Lower leg skin (tissue), 4 donors: ENCODE measurements at regions not wholly inside any gene's neighbourhood (a gene's known extent, or its start where the extent isn't known, plus 50 kb on each side); places are given as distances from the start of the nearest gene placed in this dataset.
A peak's percentile ranks its signal among the peaks of the same experiment; 100 is the strongest.

ENCODE experiments used
- DNase-seq, 2 donors: peaks; one replicate each; pipeline ENCODE4 v3.0.0-alpha.2; 2019; ENCODE audit warnings: low spot score in 2 of 2
- H3K4me3 ChIP-seq: fragments of 200-600 bp; sonication (generic); 2 replicates; pipeline ENCODE4 v1.5.1; 2017; ENCODE audit warnings: mild to moderate bottlenecking, low read depth; ENCODE audit not compliant: poor library complexity, severe bottlenecking
- POLR2A ChIP-seq, 2 donors: fragments of 450-650 bp; IDR thresholded peaks; one replicate each; pipeline ENCODE4 v1.6.1; 2016 to 2017; ENCODE audit warnings: antibody characterized with exemption in 2 of 2, mild to moderate bottlenecking in 1 of 2, moderate library complexity in 1 of 2
- WGBS, 2 donors: methylation state at CpG; one replicate each; pipeline ENCODE4 v1.1.5; 2018; 5-methylcytosine and 5-hydroxymethylcytosine counted together
- intact Hi-C: fragments of 100-400 bp; cut with DNase I; formaldehyde crosslinking; loops from one replicate; pipeline ENCODE4 v1.15.0; 2023; ENCODE audit warnings: low total_unique reads
- TF ChIP-seq, protein P1 (sequence below), 3 donors: fragments of 450-650 bp; IDR thresholded peaks; one replicate each; pipeline ENCODE4 v1.5.1; 2016; ENCODE audit warnings: antibody characterized with exemption in 3 of 3, mild to moderate bottlenecking in 3 of 3, moderate library complexity in 2 of 3

DNA sequence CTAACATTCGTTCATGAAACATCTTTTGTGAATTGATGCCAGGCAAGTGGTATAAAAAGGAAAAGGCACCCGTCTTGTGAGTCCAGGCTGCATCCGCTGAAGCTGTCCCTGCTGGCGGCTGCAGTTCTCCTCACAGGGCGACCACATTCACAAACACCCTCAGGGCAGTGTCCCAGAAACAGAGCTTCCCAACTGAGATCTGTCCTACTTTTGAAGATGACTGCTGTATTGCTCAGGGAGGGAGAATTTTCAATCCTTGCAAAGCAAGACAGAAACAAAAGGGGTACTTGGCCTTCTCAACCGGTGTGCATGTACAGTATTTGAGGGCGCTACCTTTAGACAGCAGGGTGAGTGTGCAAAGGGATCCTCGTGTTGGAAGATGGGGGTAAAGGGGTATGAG lies 316.1 kb downstream of the GADD45G start:
- TF ChIP-seq, protein P1, sequence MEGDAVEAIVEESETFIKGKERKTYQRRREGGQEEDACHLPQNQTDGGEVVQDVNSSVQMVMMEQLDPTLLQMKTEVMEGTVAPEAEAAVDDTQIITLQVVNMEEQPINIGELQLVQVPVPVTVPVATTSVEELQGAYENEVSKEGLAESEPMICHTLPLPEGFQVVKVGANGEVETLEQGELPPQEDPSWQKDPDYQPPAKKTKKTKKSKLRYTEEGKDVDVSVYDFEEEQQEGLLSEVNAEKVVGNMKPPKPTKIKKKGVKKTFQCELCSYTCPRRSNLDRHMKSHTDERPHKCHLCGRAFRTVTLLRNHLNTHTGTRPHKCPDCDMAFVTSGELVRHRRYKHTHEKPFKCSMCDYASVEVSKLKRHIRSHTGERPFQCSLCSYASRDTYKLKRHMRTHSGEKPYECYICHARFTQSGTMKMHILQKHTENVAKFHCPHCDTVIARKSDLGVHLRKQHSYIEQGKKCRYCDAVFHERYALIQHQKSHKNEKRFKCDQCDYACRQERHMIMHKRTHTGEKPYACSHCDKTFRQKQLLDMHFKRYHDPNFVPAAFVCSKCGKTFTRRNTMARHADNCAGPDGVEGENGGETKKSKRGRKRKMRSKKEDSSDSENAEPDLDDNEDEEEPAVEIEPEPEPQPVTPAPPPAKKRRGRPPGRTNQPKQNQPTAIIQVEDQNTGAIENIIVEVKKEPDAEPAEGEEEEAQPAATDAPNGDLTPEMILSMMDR (IDR thresholded peaks at IDR 0.05), result no peak
- no peak for TF ChIP-seq POLR2A (IDR thresholded peaks at IDR 0.05)
- WGBS, 2 donors, result 85 to 90% methylated on average over 8 of the region's 8 CpGs
- intact Hi-C loops, result no loop called here
- peak in 1 of 2 donors; percentile 62 for DNase-seq
- no peak overlapping the region for H3K4me3 ChIP-seq

DNA sequence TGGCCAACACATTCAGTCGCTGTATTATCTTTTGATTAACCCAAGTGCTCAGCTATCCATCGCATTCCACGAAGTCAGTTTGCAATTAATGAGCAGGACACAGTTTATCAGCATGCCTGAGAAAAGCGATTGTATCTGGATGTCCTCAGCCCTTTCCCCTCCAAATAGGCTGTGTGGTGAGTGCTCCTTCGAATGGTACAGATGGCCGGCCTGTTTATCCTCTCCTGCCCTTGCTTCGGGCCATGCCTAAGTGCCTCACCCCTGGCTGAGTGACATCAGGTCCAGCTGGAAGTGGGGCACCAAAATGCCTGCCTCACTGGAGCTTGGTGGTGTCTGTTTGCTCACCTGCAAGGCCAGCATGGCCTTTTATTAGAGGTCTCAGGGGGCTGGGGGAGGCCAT lies 317.3 kb downstream of the GADD45G start:
- intact Hi-C loops, result no loop called here

DNA sequence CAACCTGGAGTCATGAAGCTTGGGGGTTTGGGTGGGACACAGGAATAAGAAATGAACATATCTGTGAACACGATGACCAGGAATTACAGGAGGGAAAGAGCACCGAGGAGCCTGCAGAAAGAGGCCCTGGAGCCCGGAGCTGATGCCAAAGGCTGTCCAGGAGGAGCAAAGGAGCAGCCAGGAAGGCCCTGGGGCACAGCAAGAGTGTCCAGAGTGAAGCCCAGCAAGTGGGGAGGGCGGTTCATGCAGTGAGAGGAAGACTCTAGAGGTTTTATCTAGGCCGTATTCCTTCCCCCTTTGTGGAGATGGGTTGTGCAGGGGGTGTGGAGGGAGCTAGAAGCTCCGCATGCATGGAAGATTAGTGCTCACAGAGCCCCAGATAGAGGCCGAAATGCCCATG lies 318.4 kb downstream of the GADD45G start:
- no peak overlapping the region for H3K4me3 ChIP-seq
- intact Hi-C loops, result no loop called here
- TF ChIP-seq POLR2A (IDR thresholded peaks at IDR 0.05), result no peak
- TF ChIP-seq, protein P1 (IDR thresholded peaks at IDR 0.05), result no peak
- 89 to 93% methylated on average over 7 of the region's 7 CpGs for WGBS, 2 donors
- DNase-seq, result peak in 1 of 2 donors; percentile 20

More for the DNA sequence above, 317.3 kb downstream of the GADD45G start:
- WGBS, 2 donors, result 92 to 93% methylated on average over 7 of the region's 7 CpGs
- DNase-seq, result peak in 1 of 2 donors; percentile 28
- no peak overlapping the region for H3K4me3 ChIP-seq
- TF ChIP-seq, protein P1 (IDR thresholded peaks at IDR 0.05), result no peak
- no peak for TF ChIP-seq POLR2A (IDR thresholded peaks at IDR 0.05)

DNA sequence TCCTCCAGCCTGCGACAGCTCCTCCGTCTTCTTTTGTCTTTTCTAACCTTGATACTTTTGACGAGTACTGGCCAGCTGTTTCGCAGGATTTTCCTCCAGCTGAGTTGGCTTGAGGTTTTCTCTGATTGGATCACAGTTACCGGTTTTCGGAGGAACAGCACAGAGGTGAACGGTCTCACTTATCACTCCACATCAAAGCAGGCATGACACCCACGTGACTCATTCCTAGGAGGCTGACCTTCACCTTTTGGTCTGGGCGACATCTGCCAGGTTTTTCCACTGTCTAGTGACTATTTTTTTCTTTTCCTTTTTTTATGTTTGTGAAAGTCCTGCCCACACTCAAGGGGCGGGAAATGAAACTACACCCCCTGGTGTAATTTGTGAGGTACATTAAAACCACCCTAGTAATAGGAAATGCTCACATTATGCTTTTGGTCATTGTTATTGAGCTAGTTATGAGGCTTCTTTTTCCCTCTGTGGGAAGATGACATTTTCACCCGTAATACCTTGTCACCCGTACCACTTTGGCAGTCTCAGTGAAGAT lies 319.2 kb downstream of the GADD45G start:
- TF ChIP-seq, protein P1 (IDR thresholded peaks at IDR 0.05), result no peak
- TF ChIP-seq POLR2A (IDR thresholded peaks at IDR 0.05), result no peak
- H3K4me3 ChIP-seq, result no peak overlapping the region
- WGBS, 2 donors, result 75 to 81% methylated on average over 12 of the region's 12 CpGs
- DNase-seq, result peak in 1 of 2 donors; percentile 50
- intact Hi-C loops, result no loop called here

DNA sequence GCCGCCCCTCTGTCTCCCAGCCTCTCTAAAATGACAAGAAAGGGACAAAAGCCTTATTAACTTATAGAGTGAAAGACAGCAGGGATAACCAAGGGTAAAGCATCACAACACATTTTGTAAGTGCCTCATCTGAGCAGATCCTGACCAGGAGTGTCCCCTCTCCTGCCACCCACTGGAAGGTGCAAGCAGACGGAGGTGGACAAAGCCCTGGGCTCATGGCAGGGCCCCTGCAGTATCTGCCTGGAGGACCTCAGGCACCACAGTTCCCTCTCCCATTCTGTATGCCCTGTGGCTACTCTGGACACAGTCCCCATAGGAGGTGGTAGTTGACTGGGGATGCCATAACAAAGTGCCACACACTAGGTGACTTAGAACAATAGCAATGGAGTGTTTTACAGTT lies 319.8 kb downstream of the GADD45G start:
- no peak overlapping the region for H3K4me3 ChIP-seq
- intact Hi-C loops, result no loop called here
- no peak for TF ChIP-seq POLR2A (IDR thresholded peaks at IDR 0.05)
- TF ChIP-seq, protein P1 (IDR thresholded peaks at IDR 0.05), result no peak
- peak in 1 of 2 donors; percentile 37 for DNase-seq
- WGBS, 2 donors, result 88 to 96% methylated on average over 2 of the region's 2 CpGs

DNA sequence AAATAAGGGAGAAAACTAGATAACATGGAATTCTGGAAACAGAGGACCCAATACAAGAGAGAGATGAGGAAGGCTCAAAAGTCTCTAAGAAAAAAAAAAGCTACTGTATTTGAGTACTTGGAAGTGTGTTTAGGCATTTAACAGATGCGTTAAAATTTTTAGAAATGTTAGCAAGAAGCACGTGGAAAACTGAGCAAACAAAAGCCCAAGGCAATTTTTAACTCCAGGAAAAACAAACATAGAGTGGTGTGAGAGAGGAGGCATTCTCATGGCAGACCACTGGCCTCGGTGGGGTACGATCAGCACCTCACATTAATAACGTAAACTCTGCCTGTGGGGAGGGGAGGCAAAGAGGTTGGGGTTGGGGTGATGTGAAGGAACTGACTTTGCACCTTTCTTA lies 321.4 kb downstream of the GADD45G start:
- H3K4me3 ChIP-seq, result no peak overlapping the region
- 81 to 85% methylated on average over 5 of the region's 5 CpGs for WGBS, 2 donors
- peak in 1 of 2 donors; percentile 31 for DNase-seq
- TF ChIP-seq, protein P1 (IDR thresholded peaks at IDR 0.05), result no peak
- TF ChIP-seq POLR2A (IDR thresholded peaks at IDR 0.05), result no peak
- intact Hi-C loops, result no loop called here
